NAMALWA (cell line): ENCODE measurements at regions not wholly inside any gene's neighbourhood (a gene's known extent, or its start where the extent isn't known, plus 50 kb on each side); places are given as distances from the start of the nearest gene placed in this dataset.
"Not testable (repeated sequence)": the region's sequence is repeated elsewhere in the genome, so short reads cannot be mapped to it uniquely, and the experiment has no call there.

Experiments
- DNase-seq: peaks from one replicate; pipeline ENCODE4 v3.0.0-alpha.2; 2015; ENCODE audit warnings: low spot score

- no peak for DNase-seq
These were observed 85.3 kb downstream of the TYW3 start for GRCh38 chr1:74818241-74818640.

DNA sequence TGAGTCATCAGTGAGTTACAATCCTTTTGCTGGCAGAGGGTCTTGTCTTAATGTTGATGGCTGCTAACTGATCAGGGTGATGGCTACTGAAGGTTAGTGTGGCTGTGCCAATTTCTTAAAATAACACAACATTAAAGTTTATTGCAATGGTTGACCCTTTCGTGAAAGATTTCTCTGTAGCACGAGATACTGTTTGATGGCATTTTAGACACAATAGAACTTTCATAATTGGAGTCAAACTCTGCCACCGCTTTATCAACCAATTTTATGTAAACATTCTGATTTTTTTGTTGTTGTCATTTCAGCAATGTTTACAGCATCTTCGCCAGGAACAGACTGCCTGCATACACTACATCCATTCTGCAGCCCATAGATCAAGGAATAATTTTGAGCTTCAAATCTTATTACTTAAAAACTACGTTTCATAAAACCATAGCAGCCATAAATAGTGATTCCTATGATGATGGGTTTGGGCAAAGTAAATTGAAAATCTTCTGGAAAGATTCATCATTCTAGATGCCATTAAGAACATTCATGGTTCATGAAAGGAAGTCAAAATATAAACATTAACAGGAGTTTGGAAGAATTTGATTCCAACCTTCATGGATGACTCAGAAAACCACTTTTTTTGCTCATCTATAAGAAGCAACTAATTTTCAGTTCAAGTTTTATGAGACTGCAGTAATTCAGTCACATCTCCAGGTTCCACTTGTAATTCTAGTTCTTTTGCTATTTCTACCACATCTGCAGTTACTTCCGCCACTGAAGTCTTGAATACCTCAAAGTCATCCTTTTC lies 85.9 kb downstream of the TYW3 start:
- DNase-seq: no peak

- no peak for DNase-seq
These were observed 90.0 kb downstream of the TYW3 start for GRCh38 chr1:74822851-74823401.

- no peak for DNase-seq
These were observed 91.7 kb downstream of the TYW3 start for GRCh38 chr1:74824497-74825107.

DNA sequence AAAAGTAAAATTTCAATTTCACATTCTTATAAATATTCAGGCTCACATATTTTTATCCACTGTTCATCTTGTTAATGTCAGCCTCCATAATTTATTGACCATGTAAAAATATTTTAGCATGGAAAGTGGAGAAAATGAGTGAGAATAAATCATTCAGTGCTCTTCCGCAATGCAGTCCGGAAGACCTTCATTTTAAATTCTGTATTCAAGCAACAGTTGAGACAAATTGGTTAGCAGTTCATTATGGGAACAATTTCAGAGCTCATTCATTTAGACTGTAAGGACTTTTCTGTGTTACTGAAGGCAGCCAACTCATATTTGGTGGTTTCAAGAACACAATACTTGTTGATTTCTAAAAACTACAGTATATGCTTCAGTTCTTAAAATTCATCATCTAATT lies 97.8 kb downstream of the TYW3 start:
- DNase-seq: no peak

DNA sequence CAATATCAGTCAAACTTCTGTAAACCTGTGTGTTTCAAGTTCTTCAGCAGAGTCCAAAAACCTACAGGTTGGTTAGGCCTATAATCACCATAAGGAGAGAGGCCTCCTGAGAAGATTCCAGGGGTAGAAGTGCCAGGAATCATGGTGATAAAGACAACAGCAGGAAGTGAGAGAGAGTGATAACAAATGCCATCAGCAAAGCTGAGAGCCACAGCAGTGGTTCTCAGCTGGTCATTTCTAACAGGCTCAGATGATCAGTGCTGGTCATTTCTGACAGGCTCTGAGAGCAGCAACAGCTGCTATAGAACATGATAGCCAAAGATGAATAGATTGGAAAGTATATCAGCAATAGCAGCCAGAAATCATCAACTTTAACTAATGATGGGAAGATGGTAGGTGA lies 101.3 kb downstream of the TYW3 start:
- DNase-seq: no peak

DNA sequence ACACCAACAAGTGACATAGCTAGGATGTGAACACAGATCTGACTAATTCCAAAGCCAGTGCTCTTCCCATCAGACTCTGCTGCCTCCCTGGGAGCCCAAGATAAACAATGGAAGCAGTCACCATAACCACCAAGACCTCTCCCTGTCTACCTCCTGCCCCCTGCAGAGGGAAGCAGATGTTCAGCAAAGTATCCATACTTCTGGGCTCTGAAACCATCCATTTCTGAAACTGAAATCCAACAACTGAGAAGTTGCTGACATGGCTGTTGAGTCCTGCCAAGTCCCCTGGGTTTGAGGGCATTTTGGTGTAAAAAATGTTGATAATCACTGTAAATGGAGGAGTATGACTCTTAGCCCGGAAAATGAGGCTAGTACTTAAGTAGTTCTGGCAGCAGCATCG lies 102.1 kb downstream of the TYW3 start:
- no peak for DNase-seq

- DNase-seq: no peak
These were observed 109.8 kb downstream of the TYW3 start for GRCh38 chr1:74842726-74843125.

DNA sequence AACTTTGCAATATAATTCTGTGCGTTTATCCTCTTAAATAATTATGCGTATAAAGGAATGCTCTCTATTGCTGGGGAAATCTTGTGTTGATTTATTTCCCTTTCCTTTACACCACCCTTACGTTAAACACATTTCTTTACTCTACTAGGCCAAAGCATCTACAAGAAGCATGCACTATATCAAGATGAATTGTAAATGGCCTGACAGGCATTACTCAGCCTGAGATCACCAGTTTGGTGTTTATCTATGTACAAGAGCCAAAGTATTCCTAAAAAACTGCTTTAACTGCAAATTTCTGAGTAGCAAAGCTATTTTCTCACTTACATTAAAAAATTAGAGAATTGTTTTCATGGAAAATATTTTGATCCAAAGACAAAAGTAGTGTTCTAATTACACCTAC lies 114.8 kb downstream of the TYW3 start:
- no peak for DNase-seq

GRCh38 chr1:74853756-74854155 lies 120.8 kb downstream of the TYW3 start:
- no peak for DNase-seq

DNA sequence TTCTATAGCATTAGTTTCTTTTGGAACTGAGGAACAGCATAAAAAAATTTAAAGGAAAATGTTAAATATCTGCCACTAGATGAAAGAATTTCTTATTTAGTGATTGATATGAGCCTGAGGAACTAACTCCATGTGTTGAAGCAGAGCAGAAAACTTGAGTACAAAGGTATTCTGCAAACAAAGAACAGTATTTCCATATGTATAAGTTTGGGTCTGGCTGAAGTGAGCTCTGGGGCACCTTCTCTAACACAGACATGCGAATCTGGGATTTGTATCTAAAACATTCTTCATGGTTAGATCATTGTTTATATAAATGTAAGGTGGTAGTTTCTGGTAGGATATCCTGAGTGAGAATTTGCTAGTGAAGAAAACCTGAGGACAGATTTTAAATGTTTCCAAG lies 123.2 kb downstream of the TYW3 start:
- DNase-seq: no peak

GRCh38 chr1:74857676-74858075 lies 124.7 kb downstream of the TYW3 start:
- DNase-seq: no peak

DNA sequence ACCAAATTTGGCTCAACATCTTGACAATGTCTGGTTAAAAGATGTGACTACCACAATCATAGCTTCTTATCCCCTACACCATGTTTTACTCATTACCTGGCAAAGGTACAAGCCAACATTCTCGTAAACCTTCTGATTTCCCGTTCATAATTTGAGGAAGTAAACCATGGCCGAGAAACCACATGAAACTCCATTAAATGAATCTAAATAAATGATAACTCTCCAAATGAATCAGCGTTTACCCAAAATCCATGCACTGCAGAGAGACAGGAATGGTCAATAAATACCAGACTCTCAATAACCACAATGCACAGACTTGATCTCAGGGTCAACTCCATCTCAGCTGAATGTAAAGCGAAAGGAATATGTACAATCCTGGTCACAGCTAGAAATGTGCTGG lies 125.2 kb downstream of the TYW3 start:
- no peak for DNase-seq

DNA sequence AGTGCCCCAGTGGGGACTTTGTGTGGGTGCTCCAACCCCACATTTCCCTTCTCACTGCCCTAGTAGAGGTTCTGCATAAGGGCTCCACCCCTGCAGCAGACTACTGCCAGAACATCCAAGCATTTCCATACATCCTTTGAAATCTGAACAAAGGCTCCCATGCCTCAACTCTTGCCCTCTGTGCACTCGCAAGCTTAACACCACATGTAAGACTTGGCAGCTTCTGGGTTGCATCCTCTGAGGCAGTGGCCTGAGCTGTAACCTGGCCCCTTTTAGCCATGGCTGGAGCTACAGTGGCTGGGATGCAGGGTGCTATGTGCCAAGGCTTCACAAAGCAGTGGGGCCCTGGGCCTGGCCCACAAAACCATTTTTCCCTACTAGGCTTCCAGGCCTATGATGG lies 128.9 kb downstream of the TYW3 start:
- DNase-seq: no peak

DNA sequence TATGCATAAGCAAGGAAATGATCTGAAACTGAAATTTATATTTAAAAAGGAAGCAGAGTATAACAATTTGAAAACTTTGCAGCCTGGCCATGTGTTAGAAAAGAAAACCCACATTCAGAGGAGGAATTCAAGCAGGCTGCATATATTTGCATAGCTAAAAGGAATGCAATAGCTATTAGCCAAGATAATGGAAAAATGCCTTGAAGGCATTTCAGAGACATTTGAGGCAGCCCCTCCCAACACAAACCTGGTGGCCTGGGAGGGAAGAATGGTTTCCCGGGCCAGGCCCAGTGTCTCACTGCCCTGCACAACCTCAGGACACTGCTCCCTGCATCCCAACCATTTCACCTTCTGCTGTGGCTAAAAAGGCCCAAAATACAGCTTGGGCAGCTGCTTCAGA lies 136.8 kb downstream of the TYW3 start:
- DNase-seq: no peak

- DNase-seq: not testable (repeated sequence)
These were observed 144.4 kb downstream of the TYW3 start for GRCh38 chr1:74877366-74877765.

DNA sequence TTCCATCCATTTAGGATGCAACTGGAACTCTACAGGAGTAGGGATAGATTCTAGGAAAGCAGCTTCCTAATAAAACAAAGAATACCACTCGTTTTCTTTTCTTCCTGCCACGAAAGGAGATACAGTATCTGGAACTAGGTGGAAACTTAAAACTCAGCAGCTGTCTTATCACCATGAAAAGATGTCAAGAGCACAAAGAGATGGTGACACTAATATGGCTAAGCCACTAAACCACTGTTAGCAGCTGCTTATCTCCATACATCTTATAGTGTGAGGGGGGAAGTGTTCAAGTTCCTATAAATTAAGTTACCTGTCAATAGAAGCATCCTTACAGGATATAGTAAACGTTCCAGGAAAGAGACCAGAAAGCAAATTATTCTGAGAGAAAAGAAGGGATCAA lies 162.5 kb downstream of the TYW3 start:
- DNase-seq: no peak

GRCh38 chr1:74908131-74908530 lies 175.2 kb downstream of the TYW3 start:
- no peak for DNase-seq

DNA sequence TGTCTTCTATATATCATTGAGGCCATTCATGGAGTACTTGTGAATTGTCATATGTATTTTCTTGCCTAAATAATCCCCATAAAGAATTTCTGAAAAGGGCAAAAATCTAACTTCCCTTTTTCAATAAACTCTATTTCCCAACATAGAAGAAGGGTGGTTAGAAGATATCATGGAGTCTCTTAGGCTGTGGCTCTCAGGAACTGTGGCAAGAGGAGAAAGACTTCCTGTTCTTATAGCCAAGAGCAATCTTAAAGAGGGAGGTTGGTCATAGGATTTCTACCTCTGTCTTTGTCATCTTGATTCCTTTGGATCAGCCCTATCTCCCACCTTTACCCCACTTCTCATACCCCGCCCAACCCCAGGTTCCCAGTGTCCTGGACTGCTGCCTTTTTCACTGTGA lies 175.8 kb downstream of the TYW3 start:
- DNase-seq: no peak

- no peak for DNase-seq
These were observed 181.0 kb downstream of the TYW3 start for GRCh38 chr1:74913978-74914377.

- DNase-seq: no peak
These were observed 200.5 kb downstream of the TYW3 start for GRCh38 chr1:74933500-74933899.

- DNase-seq: no peak
These were observed 198.7 kb upstream of the LHX8 start for GRCh38 chr1:74935446-74935845.

DNA sequence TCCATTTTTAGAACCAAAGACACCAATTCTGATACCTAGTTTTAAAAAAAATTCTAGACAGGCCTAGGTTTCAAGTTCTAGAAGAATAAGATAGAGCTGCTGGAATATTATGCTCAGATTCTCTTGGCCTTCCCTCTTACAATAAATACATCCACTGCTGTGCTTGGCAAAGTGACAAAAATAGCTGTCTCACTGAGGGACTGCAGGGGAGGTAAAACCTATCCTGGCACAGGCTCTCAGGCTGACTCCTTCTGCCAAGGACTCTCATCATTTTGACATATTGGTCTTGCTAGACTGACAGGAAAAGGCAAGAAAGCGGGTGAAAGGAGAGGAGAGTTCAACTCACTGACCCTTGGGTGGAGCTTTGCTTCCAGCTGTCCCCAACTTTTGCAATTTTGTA lies 197.0 kb upstream of the LHX8 start:
- DNase-seq: no peak

DNA sequence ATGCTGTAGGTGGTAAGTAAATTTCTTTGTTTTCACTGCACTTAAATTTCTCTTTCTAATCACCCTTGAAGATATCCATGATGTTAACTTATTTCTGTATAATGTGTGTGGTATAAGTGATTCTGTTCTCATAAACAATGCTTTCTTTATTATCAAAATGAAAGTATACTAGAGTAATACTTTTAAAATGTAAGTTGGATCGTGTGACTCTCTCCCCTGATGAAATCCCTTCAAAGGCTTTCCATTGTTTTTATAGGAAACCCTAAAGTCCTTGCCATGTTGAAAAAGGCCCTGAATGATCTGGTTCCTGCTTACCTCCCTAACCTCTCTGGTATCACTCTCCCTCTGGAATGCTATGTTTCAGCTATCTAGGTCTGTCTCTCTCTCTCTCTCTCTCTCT lies 191.1 kb upstream of the LHX8 start:
- DNase-seq: no peak
